Liver (tissue), 8 donors: ENCODE measurements at regions not wholly inside any gene's neighbourhood (a gene's known extent, or its start where the extent isn't known, plus 50 kb on each side); places are given as distances from the start of the nearest gene placed in this dataset.

Experiments used
- DNase-seq: peaks from one replicate; pipeline ENCODE4 v3.0.0-alpha.2; 2017; ENCODE audit warnings: low spot score
- H3K27ac ChIP-seq, 2 donors: one replicate each; pipeline ENCODE4 v1.7.0; 2013; ENCODE audit warnings: inconsistent platforms in 2 of 2, low read length in 2 of 2, control low read depth in 1 of 2, low read depth in 1 of 2, mild to moderate bottlenecking in 1 of 2
- H3K27me3 ChIP-seq, 4 donors: one replicate each; pipeline versions ENCODE4 v1.6.1 to v1.7.0; 2013; ENCODE audit warnings: low read length in 3 of 4, inconsistent platforms in 1 of 4, mild to moderate bottlenecking in 1 of 4, moderate library complexity in 1 of 4; ENCODE audit not compliant: control insufficient read depth in 4 of 4, insufficient read depth in 4 of 4
- H3K36me3 ChIP-seq, 4 donors: one replicate each; pipeline versions ENCODE4 v1.6.1 to v1.7.0; 2013; ENCODE audit warnings: low read length in 3 of 4, mild to moderate bottlenecking in 3 of 4, low read depth in 1 of 4, moderate library complexity in 1 of 4; ENCODE audit not compliant: control insufficient read depth in 4 of 4, insufficient read depth in 3 of 4
- H3K4me1 ChIP-seq, 4 donors: one replicate each; pipeline versions ENCODE4 v1.6.1 to v1.7.0; 2013; ENCODE audit warnings: low read length in 3 of 4, mild to moderate bottlenecking in 3 of 4, moderate library complexity in 1 of 4; ENCODE audit not compliant: control insufficient read depth in 4 of 4, insufficient read depth in 4 of 4
- H3K4me3 ChIP-seq, 3 donors: one replicate each; pipeline versions ENCODE4 v1.6.1 to v1.7.0; 2013; ENCODE audit warnings: low read length in 3 of 3, control low read depth in 1 of 3, low read depth in 1 of 3, mild to moderate bottlenecking in 1 of 3
- H3K9ac ChIP-seq, 2 donors: one replicate each; pipeline ENCODE4 v1.7.0; 2013; ENCODE audit warnings: low read length in 2 of 2, mild to moderate bottlenecking in 2 of 2, moderate library complexity in 2 of 2, control low read depth in 1 of 2, low read depth in 1 of 2
- H3K9me3 ChIP-seq, 4 donors: one replicate each; pipeline versions ENCODE4 v1.6.1 to v1.7.0; 2013; ENCODE audit warnings: low read length in 3 of 4; ENCODE audit not compliant: control insufficient read depth in 4 of 4
- ATF3 ChIP-seq: IDR thresholded peaks from 2 replicates; pipeline ENCODE4 v1.6.1; 2016; ENCODE audit warnings: antibody characterized with exemption
- CTCF ChIP-seq: fragments of 150-350 bp; IDR thresholded peaks from 2 replicates; pipeline ENCODE4 v1.5.1; 2017; ENCODE audit warnings: improper control_type of control experiment, low read depth, low read length; ENCODE audit not compliant: missing input control
- EGR1 ChIP-seq, 2 donors: IDR thresholded peaks; 2 replicates each; pipeline ENCODE4 v1.6.1; 2016 to 2018; ENCODE audit warnings: antibody characterized with exemption in 2 of 2, low read depth in 2 of 2
- FOXA1 ChIP-seq: IDR thresholded peaks from 2 replicates; pipeline ENCODE4 v1.6.1; 2016; ENCODE audit warnings: antibody characterized with exemption
- FOXA2 ChIP-seq: IDR thresholded peaks from 2 replicates; pipeline ENCODE4 v1.6.1; 2016; ENCODE audit warnings: antibody characterized with exemption
- GABPA ChIP-seq, 2 donors: IDR thresholded peaks in 1 of 2; conservative IDR thresholded peaks in 1 of 2; 2 replicates each; pipeline ENCODE4 v1.6.1; 2016; ENCODE audit warnings: antibody characterized with exemption in 2 of 2, mild to moderate bottlenecking in 1 of 2, moderate library complexity in 1 of 2
- HNF4A ChIP-seq, 2 donors: conservative IDR thresholded peaks; 2 replicates each; pipeline ENCODE4 v1.6.1; 2016; ENCODE audit warnings: antibody characterized with exemption in 2 of 2, mild to moderate bottlenecking in 2 of 2
- HNF4G ChIP-seq: IDR thresholded peaks from 2 replicates; pipeline ENCODE4 v1.6.1; 2016; ENCODE audit warnings: antibody characterized with exemption
- NR2F2 ChIP-seq: IDR thresholded peaks from 2 replicates; pipeline ENCODE4 v1.6.1; 2016; ENCODE audit warnings: antibody characterized with exemption
- RAD21 ChIP-seq, 2 donors: IDR thresholded peaks; 2 replicates each; pipeline ENCODE4 v1.6.1; 2016; ENCODE audit warnings: antibody characterized with exemption in 2 of 2, mild to moderate bottlenecking in 2 of 2
- SP1 ChIP-seq: IDR thresholded peaks from 2 replicates; pipeline ENCODE4 v1.6.1; 2018; ENCODE audit warnings: antibody characterized with exemption, mild to moderate bottlenecking
- TAF1 ChIP-seq: conservative IDR thresholded peaks from 2 replicates; pipeline ENCODE4 v1.6.1; 2016; ENCODE audit warnings: antibody characterized with exemption, mild to moderate bottlenecking
- YY1 ChIP-seq: IDR thresholded peaks from 2 replicates; pipeline ENCODE4 v1.6.1; 2016; ENCODE audit warnings: antibody characterized with exemption, mild to moderate bottlenecking
- WGBS: extraction: QIAGEN DNeasy Blood & Tissue Kit; methylation state at CpG from one replicate; pipeline ENCODE4 v1.1.7; 2013; 5-methylcytosine and 5-hydroxymethylcytosine counted together
- TF ChIP-seq, protein P1 (sequence below): IDR thresholded peaks from 2 replicates; pipeline ENCODE4 v1.6.1; 2016; ENCODE audit warnings: antibody characterized with exemption
- TF ChIP-seq, protein P2 (sequence below): IDR thresholded peaks from 2 replicates; pipeline ENCODE4 v1.6.1; 2016; ENCODE audit warnings: antibody characterized with exemption
- TF ChIP-seq, protein P3 (sequence below): IDR thresholded peaks from 2 replicates; pipeline ENCODE4 v1.6.1; 2016; ENCODE audit warnings: antibody characterized with exemption, mild to moderate bottlenecking
- donor health status: healthy.
- donor health status: healthy.
- donor health status: healthy.
- donor health status: healthy.
- donor health status: healthy.

- H3K36me3 ChIP-seq: no peaks in the 10 kb centered on the region
- 85% methylated on average over 7 of the region's 7 CpGs for WGBS
- no peak for DNase-seq
- no peak overlapping the region for H3K4me3 ChIP-seq
- no peaks in the 10 kb centered on the region for H3K27me3 ChIP-seq
- H3K27ac ChIP-seq: no peak overlapping the region
- no peak overlapping the region for H3K9ac ChIP-seq
- peaks cover 0 to 15% (median 2%) of the 10 kb centered on the region in 4 donors for H3K4me1 ChIP-seq
- H3K9me3 ChIP-seq: peaks cover 0 to 3% (median 0%) of the 10 kb centered on the region in 4 donors
- TF ChIP-seq GABPA (IDR thresholded peaks at IDR 0.05 in 1 of 2, conservative IDR thresholded peaks at IDR 0.05 in 1 of 2): no peak
- TF ChIP-seq RAD21 (IDR thresholded peaks at IDR 0.05): no peak
- TF ChIP-seq, protein P1, sequence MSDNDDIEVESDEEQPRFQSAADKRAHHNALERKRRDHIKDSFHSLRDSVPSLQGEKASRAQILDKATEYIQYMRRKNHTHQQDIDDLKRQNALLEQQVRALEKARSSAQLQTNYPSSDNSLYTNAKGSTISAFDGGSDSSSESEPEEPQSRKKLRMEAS: no peak
- TF ChIP-seq CTCF: no peak
These were observed 234.1 kb upstream of the PMEPA1 start for GRCh38 chr20:57943950-57944349.

- Histone ChIP-seq H3K9ac (no peak overlapping the region), H3K27me3 (no peaks in the 10 kb centered on the region), H3K4me1 (peaks cover 0 to 15% (median 2%) of the 10 kb centered on the region in 4 donors), H3K9me3 (peaks cover 0 to 3% (median 0%) of the 10 kb centered on the region in 4 donors), H3K36me3 (no peaks in the 10 kb centered on the region), H3K27ac (no peak overlapping the region), H3K4me3 (no peak overlapping the region)
- TF ChIP-seq FOXA2 (no peak), ATF3 (no peak), CTCF (no peak), EGR1 (IDR thresholded peaks at IDR 0.05; ENCODE audit: low read depth in 2 of 2) (no peak), YY1 (no peak), FOXA1 (no peak), SP1 (no peak), HNF4A (conservative IDR thresholded peaks at IDR 0.05) (no peak), NR2F2 (no peak), HNF4G (no peak), GABPA (IDR thresholded peaks at IDR 0.05 in 1 of 2, conservative IDR thresholded peaks at IDR 0.05 in 1 of 2) (no peak), TAF1 (no peak)
- TF ChIP-seq, protein P2, sequence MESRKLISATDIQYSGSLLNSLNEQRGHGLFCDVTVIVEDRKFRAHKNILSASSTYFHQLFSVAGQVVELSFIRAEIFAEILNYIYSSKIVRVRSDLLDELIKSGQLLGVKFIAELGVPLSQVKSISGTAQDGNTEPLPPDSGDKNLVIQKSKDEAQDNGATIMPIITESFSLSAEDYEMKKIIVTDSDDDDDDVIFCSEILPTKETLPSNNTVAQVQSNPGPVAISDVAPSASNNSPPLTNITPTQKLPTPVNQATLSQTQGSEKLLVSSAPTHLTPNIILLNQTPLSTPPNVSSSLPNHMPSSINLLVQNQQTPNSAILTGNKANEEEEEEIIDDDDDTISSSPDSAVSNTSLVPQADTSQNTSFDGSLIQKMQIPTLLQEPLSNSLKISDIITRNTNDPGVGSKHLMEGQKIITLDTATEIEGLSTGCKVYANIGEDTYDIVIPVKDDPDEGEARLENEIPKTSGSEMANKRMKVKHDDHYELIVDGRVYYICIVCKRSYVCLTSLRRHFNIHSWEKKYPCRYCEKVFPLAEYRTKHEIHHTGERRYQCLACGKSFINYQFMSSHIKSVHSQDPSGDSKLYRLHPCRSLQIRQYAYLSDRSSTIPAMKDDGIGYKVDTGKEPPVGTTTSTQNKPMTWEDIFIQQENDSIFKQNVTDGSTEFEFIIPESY: no peak
- TF ChIP-seq, protein P3, sequence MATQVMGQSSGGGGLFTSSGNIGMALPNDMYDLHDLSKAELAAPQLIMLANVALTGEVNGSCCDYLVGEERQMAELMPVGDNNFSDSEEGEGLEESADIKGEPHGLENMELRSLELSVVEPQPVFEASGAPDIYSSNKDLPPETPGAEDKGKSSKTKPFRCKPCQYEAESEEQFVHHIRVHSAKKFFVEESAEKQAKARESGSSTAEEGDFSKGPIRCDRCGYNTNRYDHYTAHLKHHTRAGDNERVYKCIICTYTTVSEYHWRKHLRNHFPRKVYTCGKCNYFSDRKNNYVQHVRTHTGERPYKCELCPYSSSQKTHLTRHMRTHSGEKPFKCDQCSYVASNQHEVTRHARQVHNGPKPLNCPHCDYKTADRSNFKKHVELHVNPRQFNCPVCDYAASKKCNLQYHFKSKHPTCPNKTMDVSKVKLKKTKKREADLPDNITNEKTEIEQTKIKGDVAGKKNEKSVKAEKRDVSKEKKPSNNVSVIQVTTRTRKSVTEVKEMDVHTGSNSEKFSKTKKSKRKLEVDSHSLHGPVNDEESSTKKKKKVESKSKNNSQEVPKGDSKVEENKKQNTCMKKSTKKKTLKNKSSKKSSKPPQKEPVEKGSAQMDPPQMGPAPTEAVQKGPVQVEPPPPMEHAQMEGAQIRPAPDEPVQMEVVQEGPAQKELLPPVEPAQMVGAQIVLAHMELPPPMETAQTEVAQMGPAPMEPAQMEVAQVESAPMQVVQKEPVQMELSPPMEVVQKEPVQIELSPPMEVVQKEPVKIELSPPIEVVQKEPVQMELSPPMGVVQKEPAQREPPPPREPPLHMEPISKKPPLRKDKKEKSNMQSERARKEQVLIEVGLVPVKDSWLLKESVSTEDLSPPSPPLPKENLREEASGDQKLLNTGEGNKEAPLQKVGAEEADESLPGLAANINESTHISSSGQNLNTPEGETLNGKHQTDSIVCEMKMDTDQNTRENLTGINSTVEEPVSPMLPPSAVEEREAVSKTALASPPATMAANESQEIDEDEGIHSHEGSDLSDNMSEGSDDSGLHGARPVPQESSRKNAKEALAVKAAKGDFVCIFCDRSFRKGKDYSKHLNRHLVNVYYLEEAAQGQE: no peak
- TF ChIP-seq, protein P1: no peak
- DNase-seq: no peak
- 87% methylated on average over 9 of the region's 9 CpGs for WGBS
These were observed 233.5 kb upstream of the PMEPA1 start for GRCh38 chr20:57943291-57943690.
